Lower lobe of right lung (tissue), 2 donors: ENCODE measurements at regions not wholly inside any gene's neighbourhood (a gene's known extent, or its start where the extent isn't known, plus 50 kb on each side); places are given as distances from the start of the nearest gene placed in this dataset.

Source experiments
- ATAC-seq, 2 donors: fragments of 200-7000 bp; cut with Tn5 transposase; one replicate each; pipeline ENCODE4 v1.9.1; 2020 to 2022; ENCODE audit warnings: mild to moderate bottlenecking in 2 of 2, moderate library complexity in 2 of 2
- DNase-seq: peaks from one replicate; pipeline ENCODE4 v3.0.0-alpha.2; 2020
- H3K27ac ChIP-seq: fragments of 200-600 bp; one replicate; pipeline ENCODE4 v1.8.0; 2022
- H3K27me3 ChIP-seq: fragments of 200-600 bp; one replicate; pipeline ENCODE4 v1.8.0; 2022; ENCODE audit warnings: low read depth
- H3K36me3 ChIP-seq: fragments of 200-600 bp; one replicate; pipeline ENCODE4 v1.8.0; 2022; ENCODE audit warnings: mild to moderate bottlenecking
- H3K4me1 ChIP-seq: fragments of 200-600 bp; one replicate; pipeline ENCODE4 v1.8.0; 2022
- H3K4me3 ChIP-seq: fragments of 200-600 bp; one replicate; pipeline ENCODE4 v1.8.0; 2022; ENCODE audit warnings: mild to moderate bottlenecking
- H3K9me3 ChIP-seq: fragments of 200-600 bp; one replicate; pipeline ENCODE4 v1.8.0; 2022
- CTCF ChIP-seq: fragments of 200-600 bp; IDR thresholded peaks from one replicate; pipeline ENCODE4 v1.8.0; 2022; ENCODE audit warnings: antibody characterized with exemption, mild to moderate bottlenecking
- intact Hi-C: fragments of 100-400 bp; cut with DNase I; formaldehyde crosslinking; loops from one replicate; pipeline ENCODE4 v1.11.0; 2022
- donor health status: DM: no; HTN: yes; CAD: no; lungs with severe emphysema.

- Histone ChIP-seq H3K4me1 (no peaks in the 10 kb centered on the region), H3K27me3 (no peaks in the 10 kb centered on the region), H3K27ac (no peak overlapping the region), H3K9me3 (peaks cover 4% of the 10 kb centered on the region), H3K36me3 (no peaks in the 10 kb centered on the region), H3K4me3 (no peak overlapping the region)
- no peak for ATAC-seq
- TF ChIP-seq CTCF: no peak
- intact Hi-C loops: no loop called here
- DNase-seq: no peak
These were observed 100.6 kb upstream of the AFDN start for GRCh38 chr6:167726043-167726621.

GRCh38 chr6:167730441-167730840, 96.3 kb upstream of the AFDN start:
- H3K4me1 ChIP-seq: peaks cover 11% of the 10 kb centered on the region
- intact Hi-C loops: no loop called here
- no peak for ATAC-seq
- H3K27ac ChIP-seq: no peak overlapping the region
- no peak for TF ChIP-seq CTCF
- H3K9me3 ChIP-seq: no peaks in the 10 kb centered on the region
- no peaks in the 10 kb centered on the region for H3K36me3 ChIP-seq
- H3K27me3 ChIP-seq: no peaks in the 10 kb centered on the region
- H3K4me3 ChIP-seq: no peak overlapping the region
- DNase-seq: no peak

GRCh38 chr6:167731216-167731615, 95.5 kb upstream of the AFDN start:
- no peaks in the 10 kb centered on the region for H3K27me3 ChIP-seq
- H3K27ac ChIP-seq: no peak overlapping the region
- TF ChIP-seq CTCF: no peak
- intact Hi-C loops: no loop called here
- H3K9me3 ChIP-seq: no peaks in the 10 kb centered on the region
- no peak overlapping the region for H3K4me3 ChIP-seq
- DNase-seq (no peak), ATAC-seq (no peak)
- H3K4me1 ChIP-seq: peaks cover 16% of the 10 kb centered on the region
- H3K36me3 ChIP-seq: no peaks in the 10 kb centered on the region

- Histone ChIP-seq H3K4me3 (no peak overlapping the region), H3K4me1 (peaks cover 16% of the 10 kb centered on the region), H3K27ac (no peak overlapping the region), H3K9me3 (no peaks in the 10 kb centered on the region), H3K27me3 (no peaks in the 10 kb centered on the region), H3K36me3 (no peaks in the 10 kb centered on the region)
- intact Hi-C loops: no loop called here
- ATAC-seq: no peak
- no peak for TF ChIP-seq CTCF
- no peak for DNase-seq
These were observed 94.8 kb upstream of the AFDN start for GRCh38 chr6:167731731-167732422.

- intact Hi-C loops: no loop called here
- Histone ChIP-seq H3K4me3 (no peak overlapping the region), H3K27ac (peak overlapping the region; percentile 25), H3K9me3 (no peaks in the 10 kb centered on the region), H3K4me1 (peaks cover 16% of the 10 kb centered on the region), H3K27me3 (no peaks in the 10 kb centered on the region), H3K36me3 (no peaks in the 10 kb centered on the region)
- DNase-seq: no peak
- TF ChIP-seq CTCF: no peak
- peak; percentile 29 to 56 for ATAC-seq
These were observed 92.7 kb upstream of the AFDN start for GRCh38 chr6:167733740-167734661.
